ENCODE measurements at regions not wholly inside any gene's neighbourhood (a gene's known extent, or its start where the extent isn't known, plus 50 kb on each side); places are given as distances from the start of the nearest gene placed in this dataset.

DNA sequence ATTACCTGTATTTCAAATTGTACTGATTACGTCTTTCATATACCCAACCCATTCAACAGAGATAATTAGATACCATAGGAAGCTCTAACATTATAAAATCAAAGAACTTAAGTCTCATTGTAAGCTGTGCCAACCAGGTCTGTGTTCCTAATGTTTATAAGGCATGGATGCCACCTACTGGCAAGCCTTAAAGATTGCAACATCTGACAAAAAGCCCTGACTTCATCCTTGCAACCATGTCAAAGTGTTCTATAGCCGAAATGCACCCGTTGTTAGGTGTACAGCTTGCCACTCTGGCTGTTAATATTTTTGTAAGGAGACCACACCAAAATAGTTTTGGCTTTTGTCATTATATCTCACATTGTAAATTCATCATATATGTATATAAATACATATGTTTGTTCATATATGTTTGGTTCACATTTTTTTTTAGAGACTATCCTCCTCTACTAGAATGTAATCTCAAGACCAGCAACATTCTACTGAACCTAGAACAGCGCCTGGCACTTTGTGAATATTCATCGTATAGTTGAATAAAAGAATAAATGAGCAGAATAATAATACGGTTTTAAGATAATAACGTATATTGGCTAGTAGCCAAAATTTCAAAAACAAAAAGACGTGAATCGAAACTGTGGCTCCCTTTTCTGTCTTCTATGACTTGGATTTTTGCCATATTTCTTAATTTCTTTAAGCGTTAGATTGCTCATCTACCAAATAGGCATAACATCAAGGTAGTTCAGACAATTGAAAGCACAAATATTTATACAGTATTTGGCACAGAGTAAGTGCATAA, 258.1 kb downstream of the TBL1XR1 start (continued):
- TF ChIP-seq, protein P1, sequence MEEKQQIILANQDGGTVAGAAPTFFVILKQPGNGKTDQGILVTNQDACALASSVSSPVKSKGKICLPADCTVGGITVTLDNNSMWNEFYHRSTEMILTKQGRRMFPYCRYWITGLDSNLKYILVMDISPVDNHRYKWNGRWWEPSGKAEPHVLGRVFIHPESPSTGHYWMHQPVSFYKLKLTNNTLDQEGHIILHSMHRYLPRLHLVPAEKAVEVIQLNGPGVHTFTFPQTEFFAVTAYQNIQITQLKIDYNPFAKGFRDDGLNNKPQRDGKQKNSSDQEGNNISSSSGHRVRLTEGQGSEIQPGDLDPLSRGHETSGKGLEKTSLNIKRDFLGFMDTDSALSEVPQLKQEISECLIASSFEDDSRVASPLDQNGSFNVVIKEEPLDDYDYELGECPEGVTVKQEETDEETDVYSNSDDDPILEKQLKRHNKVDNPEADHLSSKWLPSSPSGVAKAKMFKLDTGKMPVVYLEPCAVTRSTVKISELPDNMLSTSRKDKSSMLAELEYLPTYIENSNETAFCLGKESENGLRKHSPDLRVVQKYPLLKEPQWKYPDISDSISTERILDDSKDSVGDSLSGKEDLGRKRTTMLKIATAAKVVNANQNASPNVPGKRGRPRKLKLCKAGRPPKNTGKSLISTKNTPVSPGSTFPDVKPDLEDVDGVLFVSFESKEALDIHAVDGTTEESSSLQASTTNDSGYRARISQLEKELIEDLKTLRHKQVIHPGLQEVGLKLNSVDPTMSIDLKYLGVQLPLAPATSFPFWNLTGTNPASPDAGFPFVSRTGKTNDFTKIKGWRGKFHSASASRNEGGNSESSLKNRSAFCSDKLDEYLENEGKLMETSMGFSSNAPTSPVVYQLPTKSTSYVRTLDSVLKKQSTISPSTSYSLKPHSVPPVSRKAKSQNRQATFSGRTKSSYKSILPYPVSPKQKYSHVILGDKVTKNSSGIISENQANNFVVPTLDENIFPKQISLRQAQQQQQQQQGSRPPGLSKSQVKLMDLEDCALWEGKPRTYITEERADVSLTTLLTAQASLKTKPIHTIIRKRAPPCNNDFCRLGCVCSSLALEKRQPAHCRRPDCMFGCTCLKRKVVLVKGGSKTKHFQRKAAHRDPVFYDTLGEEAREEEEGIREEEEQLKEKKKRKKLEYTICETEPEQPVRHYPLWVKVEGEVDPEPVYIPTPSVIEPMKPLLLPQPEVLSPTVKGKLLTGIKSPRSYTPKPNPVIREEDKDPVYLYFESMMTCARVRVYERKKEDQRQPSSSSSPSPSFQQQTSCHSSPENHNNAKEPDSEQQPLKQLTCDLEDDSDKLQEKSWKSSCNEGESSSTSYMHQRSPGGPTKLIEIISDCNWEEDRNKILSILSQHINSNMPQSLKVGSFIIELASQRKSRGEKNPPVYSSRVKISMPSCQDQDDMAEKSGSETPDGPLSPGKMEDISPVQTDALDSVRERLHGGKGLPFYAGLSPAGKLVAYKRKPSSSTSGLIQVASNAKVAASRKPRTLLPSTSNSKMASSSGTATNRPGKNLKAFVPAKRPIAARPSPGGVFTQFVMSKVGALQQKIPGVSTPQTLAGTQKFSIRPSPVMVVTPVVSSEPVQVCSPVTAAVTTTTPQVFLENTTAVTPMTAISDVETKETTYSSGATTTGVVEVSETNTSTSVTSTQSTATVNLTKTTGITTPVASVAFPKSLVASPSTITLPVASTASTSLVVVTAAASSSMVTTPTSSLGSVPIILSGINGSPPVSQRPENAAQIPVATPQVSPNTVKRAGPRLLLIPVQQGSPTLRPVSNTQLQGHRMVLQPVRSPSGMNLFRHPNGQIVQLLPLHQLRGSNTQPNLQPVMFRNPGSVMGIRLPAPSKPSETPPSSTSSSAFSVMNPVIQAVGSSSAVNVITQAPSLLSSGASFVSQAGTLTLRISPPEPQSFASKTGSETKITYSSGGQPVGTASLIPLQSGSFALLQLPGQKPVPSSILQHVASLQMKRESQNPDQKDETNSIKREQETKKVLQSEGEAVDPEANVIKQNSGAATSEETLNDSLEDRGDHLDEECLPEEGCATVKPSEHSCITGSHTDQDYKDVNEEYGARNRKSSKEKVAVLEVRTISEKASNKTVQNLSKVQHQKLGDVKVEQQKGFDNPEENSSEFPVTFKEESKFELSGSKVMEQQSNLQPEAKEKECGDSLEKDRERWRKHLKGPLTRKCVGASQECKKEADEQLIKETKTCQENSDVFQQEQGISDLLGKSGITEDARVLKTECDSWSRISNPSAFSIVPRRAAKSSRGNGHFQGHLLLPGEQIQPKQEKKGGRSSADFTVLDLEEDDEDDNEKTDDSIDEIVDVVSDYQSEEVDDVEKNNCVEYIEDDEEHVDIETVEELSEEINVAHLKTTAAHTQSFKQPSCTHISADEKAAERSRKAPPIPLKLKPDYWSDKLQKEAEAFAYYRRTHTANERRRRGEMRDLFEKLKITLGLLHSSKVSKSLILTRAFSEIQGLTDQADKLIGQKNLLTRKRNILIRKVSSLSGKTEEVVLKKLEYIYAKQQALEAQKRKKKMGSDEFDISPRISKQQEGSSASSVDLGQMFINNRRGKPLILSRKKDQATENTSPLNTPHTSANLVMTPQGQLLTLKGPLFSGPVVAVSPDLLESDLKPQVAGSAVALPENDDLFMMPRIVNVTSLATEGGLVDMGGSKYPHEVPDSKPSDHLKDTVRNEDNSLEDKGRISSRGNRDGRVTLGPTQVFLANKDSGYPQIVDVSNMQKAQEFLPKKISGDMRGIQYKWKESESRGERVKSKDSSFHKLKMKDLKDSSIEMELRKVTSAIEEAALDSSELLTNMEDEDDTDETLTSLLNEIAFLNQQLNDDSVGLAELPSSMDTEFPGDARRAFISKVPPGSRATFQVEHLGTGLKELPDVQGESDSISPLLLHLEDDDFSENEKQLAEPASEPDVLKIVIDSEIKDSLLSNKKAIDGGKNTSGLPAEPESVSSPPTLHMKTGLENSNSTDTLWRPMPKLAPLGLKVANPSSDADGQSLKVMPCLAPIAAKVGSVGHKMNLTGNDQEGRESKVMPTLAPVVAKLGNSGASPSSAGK (IDR thresholded peaks at IDR 0.05) = no peak
- TF ChIP-seq, protein P2, sequence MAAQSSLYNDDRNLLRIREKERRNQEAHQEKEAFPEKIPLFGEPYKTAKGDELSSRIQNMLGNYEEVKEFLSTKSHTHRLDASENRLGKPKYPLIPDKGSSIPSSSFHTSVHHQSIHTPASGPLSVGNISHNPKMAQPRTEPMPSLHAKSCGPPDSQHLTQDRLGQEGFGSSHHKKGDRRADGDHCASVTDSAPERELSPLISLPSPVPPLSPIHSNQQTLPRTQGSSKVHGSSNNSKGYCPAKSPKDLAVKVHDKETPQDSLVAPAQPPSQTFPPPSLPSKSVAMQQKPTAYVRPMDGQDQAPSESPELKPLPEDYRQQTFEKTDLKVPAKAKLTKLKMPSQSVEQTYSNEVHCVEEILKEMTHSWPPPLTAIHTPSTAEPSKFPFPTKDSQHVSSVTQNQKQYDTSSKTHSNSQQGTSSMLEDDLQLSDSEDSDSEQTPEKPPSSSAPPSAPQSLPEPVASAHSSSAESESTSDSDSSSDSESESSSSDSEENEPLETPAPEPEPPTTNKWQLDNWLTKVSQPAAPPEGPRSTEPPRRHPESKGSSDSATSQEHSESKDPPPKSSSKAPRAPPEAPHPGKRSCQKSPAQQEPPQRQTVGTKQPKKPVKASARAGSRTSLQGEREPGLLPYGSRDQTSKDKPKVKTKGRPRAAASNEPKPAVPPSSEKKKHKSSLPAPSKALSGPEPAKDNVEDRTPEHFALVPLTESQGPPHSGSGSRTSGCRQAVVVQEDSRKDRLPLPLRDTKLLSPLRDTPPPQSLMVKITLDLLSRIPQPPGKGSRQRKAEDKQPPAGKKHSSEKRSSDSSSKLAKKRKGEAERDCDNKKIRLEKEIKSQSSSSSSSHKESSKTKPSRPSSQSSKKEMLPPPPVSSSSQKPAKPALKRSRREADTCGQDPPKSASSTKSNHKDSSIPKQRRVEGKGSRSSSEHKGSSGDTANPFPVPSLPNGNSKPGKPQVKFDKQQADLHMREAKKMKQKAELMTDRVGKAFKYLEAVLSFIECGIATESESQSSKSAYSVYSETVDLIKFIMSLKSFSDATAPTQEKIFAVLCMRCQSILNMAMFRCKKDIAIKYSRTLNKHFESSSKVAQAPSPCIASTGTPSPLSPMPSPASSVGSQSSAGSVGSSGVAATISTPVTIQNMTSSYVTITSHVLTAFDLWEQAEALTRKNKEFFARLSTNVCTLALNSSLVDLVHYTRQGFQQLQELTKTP (IDR thresholded peaks at IDR 0.05; ENCODE audit: low read depth in 1 of 2, partially characterized antibody in 2 of 2) = no peak
- TF ChIP-seq SIRT6 (IDR thresholded peaks at IDR 0.05; ENCODE audit: low read depth, low read length) (no peak), STAT5A (IDR thresholded peaks at IDR 0.05; ENCODE audit: borderline replicate concordance, low read length) (no peak), JUND (IDR thresholded peaks at IDR 0.05; ENCODE audit: borderline replicate concordance, low read depth, low read length) (0 out of 2 replicates have a peak, but pooled peaks have one; percentile 6), JUND (tag; IDR thresholded peaks at IDR 0.05; ENCODE audit: borderline replicate concordance, low read depth, low read length) (no peak), SMAD2 (IDR thresholded peaks at IDR 0.05; ENCODE audit: low read depth, low read length) (no peak)
- TF ChIP-seq, protein P3, sequence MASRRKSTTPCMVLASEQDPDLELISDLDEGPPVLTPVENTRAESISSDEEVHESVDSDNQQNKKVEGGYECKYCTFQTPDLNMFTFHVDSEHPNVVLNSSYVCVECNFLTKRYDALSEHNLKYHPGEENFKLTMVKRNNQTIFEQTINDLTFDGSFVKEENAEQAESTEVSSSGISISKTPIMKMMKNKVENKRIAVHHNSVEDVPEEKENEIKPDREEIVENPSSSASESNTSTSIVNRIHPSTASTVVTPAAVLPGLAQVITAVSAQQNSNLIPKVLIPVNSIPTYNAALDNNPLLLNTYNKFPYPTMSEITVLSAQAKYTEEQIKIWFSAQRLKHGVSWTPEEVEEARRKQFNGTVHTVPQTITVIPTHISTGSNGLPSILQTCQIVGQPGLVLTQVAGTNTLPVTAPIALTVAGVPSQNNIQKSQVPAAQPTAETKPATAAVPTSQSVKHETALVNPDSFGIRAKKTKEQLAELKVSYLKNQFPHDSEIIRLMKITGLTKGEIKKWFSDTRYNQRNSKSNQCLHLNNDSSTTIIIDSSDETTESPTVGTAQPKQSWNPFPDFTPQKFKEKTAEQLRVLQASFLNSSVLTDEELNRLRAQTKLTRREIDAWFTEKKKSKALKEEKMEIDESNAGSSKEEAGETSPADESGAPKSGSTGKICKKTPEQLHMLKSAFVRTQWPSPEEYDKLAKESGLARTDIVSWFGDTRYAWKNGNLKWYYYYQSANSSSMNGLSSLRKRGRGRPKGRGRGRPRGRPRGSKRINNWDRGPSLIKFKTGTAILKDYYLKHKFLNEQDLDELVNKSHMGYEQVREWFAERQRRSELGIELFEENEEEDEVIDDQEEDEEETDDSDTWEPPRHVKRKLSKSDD (conservative IDR thresholded peaks at IDR 0.05; ENCODE audit: low read length) = no peak

Data from K562 (cell line).